Esophagus squamous epithelium (tissue), 5 donors: ENCODE measurements at regions not wholly inside any gene's neighbourhood (a gene's known extent, or its start where the extent isn't known, plus 50 kb on each side); places are given as distances from the start of the nearest gene placed in this dataset.

Experiments
- DNase-seq: peaks from one replicate; lab custom pipeline; 2025; lab: John Stamatoyannopoulos, UW
- H3K27ac ChIP-seq, 4 donors: fragments of 200-600 bp; sonication (generic); one replicate each; pipeline ENCODE4 v1.5.1; 2016 to 2019; ENCODE audit warnings: mild to moderate bottlenecking in 1 of 4
- H3K27me3 ChIP-seq, 4 donors: fragments of 200-600 bp; sonication (generic); 1 replicate in 3 of 4; 2 replicates in 1 of 4; pipeline versions ENCODE4 v1.5.1 to v1.6.0; 2017 to 2021; ENCODE audit warnings: antibody characterized with exemption in 1 of 4
- H3K36me3 ChIP-seq, 3 donors: fragments of 200-600 bp; sonication (generic); one replicate each; pipeline ENCODE4 v1.5.1; 2016 to 2019
- H3K4me1 ChIP-seq, 3 donors: fragments of 200-600 bp; sonication (generic); one replicate each; pipeline ENCODE4 v1.5.1; 2017 to 2019
- H3K4me3 ChIP-seq, 4 donors: fragments of 200-600 bp; sonication (generic); 1 replicate in 3 of 4; 2 replicates in 1 of 4; pipeline ENCODE4 v1.5.1; 2016 to 2019; ENCODE audit warnings: mild to moderate bottlenecking in 2 of 4, moderate library complexity in 1 of 4
- H3K9me3 ChIP-seq, 3 donors: fragments of 200-600 bp; sonication (generic); one replicate each; pipeline ENCODE4 v1.5.1; 2016 to 2019
- POLR2A ChIP-seq, 4 donors: fragments of 450-650 bp; IDR thresholded peaks; one replicate each; pipeline ENCODE4 v1.6.1; 2017; ENCODE audit warnings: antibody characterized with exemption in 4 of 4, mild to moderate bottlenecking in 4 of 4, moderate library complexity in 3 of 4
- WGBS, 2 donors: methylation state at CpG; one replicate each; pipeline ENCODE4 v1.1.5; 2018; 5-methylcytosine and 5-hydroxymethylcytosine counted together
- intact Hi-C: fragments of 100-400 bp; cut with DNase I; formaldehyde crosslinking; loops from one replicate; pipeline ENCODE4 v1.15.0; 2022
- TF ChIP-seq, protein P1 (sequence below), 6 experiments: fragments of 450-650 bp in 4 of 6; fragments of 200-600 bp in 2 of 6; sonication (generic) in 2 of 6; IDR thresholded peaks; one replicate each; pipeline ENCODE4 v1.5.1; 2016 to 2019; ENCODE audit warnings: antibody characterized with exemption in 6 of 6, mild to moderate bottlenecking in 4 of 6, moderate library complexity in 4 of 6
- donor health status: DM: yes; HTN: yes; CAD: no.

- Histone ChIP-seq H3K4me1 (no peaks in the 10 kb centered on the region), H3K27ac (no peak overlapping the region), H3K36me3 (no peaks in the 10 kb centered on the region), H3K9me3 (no peaks in the 10 kb centered on the region), H3K27me3 (no peaks in the 10 kb centered on the region), H3K4me3 (no peak overlapping the region)
- DNase-seq = no peak
- intact Hi-C loops = no loop called here
- 90 to 97% methylated on average over 2 of the region's 2 CpGs for WGBS, 2 donors
- no peak for TF ChIP-seq POLR2A (IDR thresholded peaks at IDR 0.05)
- TF ChIP-seq, protein P1, sequence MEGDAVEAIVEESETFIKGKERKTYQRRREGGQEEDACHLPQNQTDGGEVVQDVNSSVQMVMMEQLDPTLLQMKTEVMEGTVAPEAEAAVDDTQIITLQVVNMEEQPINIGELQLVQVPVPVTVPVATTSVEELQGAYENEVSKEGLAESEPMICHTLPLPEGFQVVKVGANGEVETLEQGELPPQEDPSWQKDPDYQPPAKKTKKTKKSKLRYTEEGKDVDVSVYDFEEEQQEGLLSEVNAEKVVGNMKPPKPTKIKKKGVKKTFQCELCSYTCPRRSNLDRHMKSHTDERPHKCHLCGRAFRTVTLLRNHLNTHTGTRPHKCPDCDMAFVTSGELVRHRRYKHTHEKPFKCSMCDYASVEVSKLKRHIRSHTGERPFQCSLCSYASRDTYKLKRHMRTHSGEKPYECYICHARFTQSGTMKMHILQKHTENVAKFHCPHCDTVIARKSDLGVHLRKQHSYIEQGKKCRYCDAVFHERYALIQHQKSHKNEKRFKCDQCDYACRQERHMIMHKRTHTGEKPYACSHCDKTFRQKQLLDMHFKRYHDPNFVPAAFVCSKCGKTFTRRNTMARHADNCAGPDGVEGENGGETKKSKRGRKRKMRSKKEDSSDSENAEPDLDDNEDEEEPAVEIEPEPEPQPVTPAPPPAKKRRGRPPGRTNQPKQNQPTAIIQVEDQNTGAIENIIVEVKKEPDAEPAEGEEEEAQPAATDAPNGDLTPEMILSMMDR (IDR thresholded peaks at IDR 0.05) = no peak
Measured at GRCh38 chr2:175577368-175577970, 396.0 kb upstream of the ATP5MC3 start.

DNA sequence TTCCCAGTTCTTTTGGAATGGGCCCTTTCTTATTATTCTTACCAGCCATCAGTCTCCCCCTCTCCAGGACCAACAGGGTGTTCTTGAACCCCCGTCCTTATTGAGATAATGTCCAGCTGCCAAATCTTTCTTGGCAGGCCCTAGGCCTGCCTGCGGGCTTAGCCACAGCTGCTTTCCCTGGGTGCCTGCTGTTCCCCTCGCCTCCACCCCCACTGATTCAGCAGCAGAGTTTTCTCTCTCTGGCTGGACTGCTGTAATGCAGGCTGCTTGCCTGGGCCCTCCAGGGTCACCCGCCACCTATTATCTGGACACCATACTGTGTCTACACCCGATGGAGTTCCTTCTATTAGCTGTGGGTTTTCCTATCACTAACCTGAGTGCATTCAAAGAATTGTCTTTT, 395.4 kb upstream of the ATP5MC3 start:
- intact Hi-C loops = no loop called here
- H3K36me3 ChIP-seq = no peaks in the 10 kb centered on the region
- H3K27me3 ChIP-seq = no peaks in the 10 kb centered on the region
- no peaks in the 10 kb centered on the region for H3K4me1 ChIP-seq
- no peak overlapping the region for H3K4me3 ChIP-seq
- DNase-seq = no peak
- H3K27ac ChIP-seq = no peak overlapping the region
- WGBS, 2 donors = 59 to 64% methylated on average over 5 of the region's 5 CpGs
- H3K9me3 ChIP-seq = no peaks in the 10 kb centered on the region
- TF ChIP-seq, protein P1 (IDR thresholded peaks at IDR 0.05) = no peak
- no peak for TF ChIP-seq POLR2A (IDR thresholded peaks at IDR 0.05)

- no peaks in the 10 kb centered on the region for H3K4me1 ChIP-seq
- no peak overlapping the region for H3K4me3 ChIP-seq
- WGBS, 2 donors = 54 to 71% methylated on average over 1 to 2 of the region's 2 CpGs
- H3K27ac ChIP-seq = no peak overlapping the region
- DNase-seq = no peak
- no peak for TF ChIP-seq POLR2A (IDR thresholded peaks at IDR 0.05)
- TF ChIP-seq, protein P1 (IDR thresholded peaks at IDR 0.05) = no peak
- H3K27me3 ChIP-seq = no peaks in the 10 kb centered on the region
- H3K36me3 ChIP-seq = no peaks in the 10 kb centered on the region
- intact Hi-C loops = no loop called here
- H3K9me3 ChIP-seq = no peaks in the 10 kb centered on the region
Measured at GRCh38 chr2:175576270-175576669, 394.8 kb upstream of the ATP5MC3 start.

DNA sequence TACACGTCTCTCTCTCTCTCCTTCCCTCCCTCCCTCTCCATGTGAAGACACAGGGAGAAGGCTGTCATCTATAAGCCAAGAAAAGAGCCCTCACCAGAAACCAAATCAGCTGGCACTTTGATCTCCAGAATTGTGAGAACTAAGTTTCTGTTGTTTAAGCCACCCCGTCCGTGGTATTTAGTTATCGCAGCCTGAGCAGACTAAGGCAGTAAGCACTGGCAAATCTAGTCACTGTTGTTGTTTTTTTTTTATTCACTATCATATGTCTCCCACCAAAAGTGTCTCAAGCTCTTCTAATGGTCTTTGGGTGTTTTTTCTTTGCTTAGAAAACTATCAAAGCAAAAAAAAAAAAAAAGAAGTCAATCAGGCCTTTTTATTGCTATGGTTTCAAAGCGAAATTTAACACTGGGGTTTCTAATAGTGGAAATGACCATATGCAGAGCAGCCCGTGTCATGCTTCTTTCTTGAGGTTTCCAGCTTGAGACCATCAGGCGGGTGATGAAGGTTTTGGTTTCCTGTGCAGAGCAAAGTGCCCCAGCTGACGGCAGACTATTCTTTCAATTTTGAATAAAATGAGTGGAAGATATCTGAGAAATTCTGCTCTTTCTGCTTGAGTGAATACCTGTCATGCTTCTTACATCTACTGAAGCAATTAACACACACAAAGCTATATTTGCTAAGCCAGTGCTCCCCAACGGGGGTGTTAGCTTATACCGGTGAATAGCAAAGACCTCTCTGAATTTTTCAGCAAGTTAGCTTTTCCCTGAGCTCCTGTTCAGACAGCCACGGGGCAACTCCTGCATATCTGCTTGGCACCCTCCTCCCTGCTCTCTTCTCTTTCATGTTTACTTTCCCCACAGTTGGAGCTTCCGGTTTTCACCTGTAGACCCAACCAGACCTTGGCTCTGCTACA, 394.1 kb upstream of the ATP5MC3 start:
- no peak for DNase-seq
- no peaks in the 10 kb centered on the region for H3K27me3 ChIP-seq
- no peak overlapping the region for H3K27ac ChIP-seq
- WGBS, 2 donors = 41 to 48% methylated on average over 12 of the region's 12 CpGs
- intact Hi-C loops = no loop called here
- H3K4me3 ChIP-seq = no peak overlapping the region
- H3K36me3 ChIP-seq = no peaks in the 10 kb centered on the region
- H3K4me1 ChIP-seq = no peaks in the 10 kb centered on the region
- H3K9me3 ChIP-seq = no peaks in the 10 kb centered on the region
- TF ChIP-seq POLR2A (IDR thresholded peaks at IDR 0.05) = no peak
- TF ChIP-seq, protein P1 (IDR thresholded peaks at IDR 0.05) = no peak

- Histone ChIP-seq H3K4me1 (no peaks in the 10 kb centered on the region), H3K27ac (no peak overlapping the region), H3K9me3 (no peaks in the 10 kb centered on the region), H3K36me3 (no peaks in the 10 kb centered on the region), H3K4me3 (no peak overlapping the region), H3K27me3 (no peaks in the 10 kb centered on the region)
- DNase-seq = no peak
- 89 to 91% methylated on average over 3 of the region's 3 CpGs for WGBS, 2 donors
- intact Hi-C loops = no loop called here
- TF ChIP-seq, protein P1 (IDR thresholded peaks at IDR 0.05) = no peak
- TF ChIP-seq POLR2A (IDR thresholded peaks at IDR 0.05) = no peak
Measured at GRCh38 chr2:175574069-175574468, 392.6 kb upstream of the ATP5MC3 start.
